WTC11 (cell line): ENCODE measurements at regions not wholly inside any gene's neighbourhood (a gene's known extent, or its start where the extent isn't known, plus 50 kb on each side); places are given as distances from the start of the nearest gene placed in this dataset.

Source experiments
- ATAC-seq: fragments of 200-7000 bp; cut with Tn5 transposase; 2 replicates; pipeline ENCODE4 v1.10.0; 2021; ENCODE audit warnings: mild to moderate bottlenecking, moderate library complexity
- CTCF ChIA-PET: fragments of 300-600 bp; sonication (Branson Sonifier 250); formaldehyde crosslinking; loops from one replicate; lab custom pipeline; 2021; ENCODE audit warnings: antibody characterized with exemption; lab: Charles Lee
- POLR2A ChIA-PET: fragments of 350-600 bp; sonication (Branson Sonifier 250); formaldehyde crosslinking; loops from one replicate; lab custom pipeline; 2021; ENCODE audit warnings: antibody characterized with exemption; lab: Charles Lee
- DNase-seq: peaks from one replicate; pipeline ENCODE4 v3.0.0; 2021; ENCODE audit warnings: low spot score
- H3K27ac Mint-ChIP-seq: 2 replicates; pipeline ENCODE4 v1.8.0; 2021; ENCODE audit warnings: mixed read lengths
- H3K27me3 Mint-ChIP-seq: 2 replicates; pipeline ENCODE4 v1.8.0; 2021; ENCODE audit warnings: low read depth, mild to moderate bottlenecking, moderate library complexity, mixed read lengths
- H3K36me3 Mint-ChIP-seq: 2 replicates; pipeline ENCODE4 v1.8.0; 2021; ENCODE audit warnings: mixed read lengths
- H3K4me1 Mint-ChIP-seq: 2 replicates; pipeline ENCODE4 v1.8.0; 2022; ENCODE audit warnings: mixed read lengths
- H3K4me3 Mint-ChIP-seq: 2 replicates; pipeline ENCODE4 v1.8.0; 2021; ENCODE audit warnings: mild to moderate bottlenecking, moderate library complexity, mixed read lengths
- H3K9me3 Mint-ChIP-seq: 2 replicates; pipeline ENCODE4 v1.8.0; 2021; ENCODE audit warnings: mixed read lengths
- ATF1 ChIP-seq: sonication (generic); formaldehyde crosslinking; IDR thresholded peaks from 2 replicates; pipeline ENCODE4 v1.8.1; 2023; ENCODE audit warnings: mild to moderate bottlenecking, moderate library complexity, missing genetic modification reagents
- ATF6 ChIP-seq: sonication (generic); formaldehyde crosslinking; IDR thresholded peaks from 2 replicates; pipeline ENCODE4 v1.8.1; 2023; ENCODE audit warnings: mild to moderate bottlenecking, missing genetic modification reagents
- CREB1 ChIP-seq: sonication (generic); formaldehyde crosslinking; IDR thresholded peaks from 2 replicates; pipeline ENCODE4 v1.8.0; 2023; ENCODE audit warnings: mild to moderate bottlenecking, missing genetic modification reagents
- EMX1 ChIP-seq: fragments of 250-450 bp; sonication (Bioruptor Pico); IDR thresholded peaks from 2 replicates; pipeline ENCODE4 v1.8.0; 2021; ENCODE audit warnings: mild to moderate bottlenecking
- FOXK1 ChIP-seq: sonication (generic); formaldehyde crosslinking; IDR thresholded peaks from 2 replicates; pipeline ENCODE4 v1.8.0; 2022; ENCODE audit warnings: mild to moderate bottlenecking, moderate library complexity, missing genetic modification reagents
- FOXP1 ChIP-seq: sonication (generic); formaldehyde crosslinking; IDR thresholded peaks from 2 replicates; pipeline ENCODE4 v1.8.0; 2022; ENCODE audit warnings: missing genetic modification reagents, mild to moderate bottlenecking, moderate library complexity, borderline replicate concordance
- HMGXB4 ChIP-seq: sonication (generic); formaldehyde crosslinking; IDR thresholded peaks from 2 replicates; pipeline ENCODE4 v1.8.1; 2023; ENCODE audit warnings: mild to moderate bottlenecking, moderate library complexity, missing genetic modification reagents
- IRF1 ChIP-seq: sonication (generic); formaldehyde crosslinking; IDR thresholded peaks from 2 replicates; pipeline ENCODE4 v1.8.0; 2023; ENCODE audit warnings: missing genetic modification reagents
- JAZF1 ChIP-seq: fragments of 250-450 bp; sonication (Bioruptor Pico); IDR thresholded peaks from 2 replicates; pipeline ENCODE4 v1.9.0; 2021; ENCODE audit warnings: moderate library complexity, mild to moderate bottlenecking, inconsistent platforms
- KAT7 ChIP-seq: sonication (generic); formaldehyde crosslinking; IDR thresholded peaks from 2 replicates; pipeline ENCODE4 v1.8.1; 2023; ENCODE audit warnings: missing genetic modification reagents, mild to moderate bottlenecking, borderline replicate concordance
- MAX ChIP-seq: sonication (generic); formaldehyde crosslinking; IDR thresholded peaks from 2 replicates; pipeline ENCODE4 v1.8.0; 2022; ENCODE audit warnings: mild to moderate bottlenecking, missing genetic modification reagents
- MXD4 ChIP-seq: fragments of 250-450 bp; sonication (Bioruptor Pico); IDR thresholded peaks from 2 replicates; pipeline ENCODE4 v1.8.0; 2021; ENCODE audit warnings: mild to moderate bottlenecking, moderate library complexity, borderline replicate concordance
- NR3C1 ChIP-seq: sonication (generic); formaldehyde crosslinking; conservative IDR thresholded peaks from 2 replicates; pipeline ENCODE4 v1.8.1; 2023; ENCODE audit warnings: low read depth, mild to moderate bottlenecking, missing genetic modification reagents
- PRDM15 ChIP-seq: sonication (generic); formaldehyde crosslinking; IDR thresholded peaks from 2 replicates; pipeline ENCODE4 v1.8.0; 2022; ENCODE audit warnings: missing genetic modification reagents
- PREB ChIP-seq: sonication (generic); formaldehyde crosslinking; IDR thresholded peaks from 2 replicates; pipeline ENCODE4 v1.8.1; 2022; ENCODE audit warnings: mild to moderate bottlenecking, missing genetic modification reagents, moderate library complexity, borderline replicate concordance
- STAT6 ChIP-seq: sonication (generic); formaldehyde crosslinking; conservative IDR thresholded peaks from 2 replicates; pipeline ENCODE4 v1.8.1; 2023; ENCODE audit warnings: mild to moderate bottlenecking, low read depth, missing genetic modification reagents, moderate library complexity
- USF1 ChIP-seq: sonication (generic); formaldehyde crosslinking; IDR thresholded peaks from 2 replicates; pipeline ENCODE4 v1.8.0; 2022; ENCODE audit warnings: mild to moderate bottlenecking, missing genetic modification reagents
- ZBTB21 ChIP-seq: sonication (generic); formaldehyde crosslinking; IDR thresholded peaks from 2 replicates; pipeline ENCODE4 v1.8.1; 2023; ENCODE audit warnings: mild to moderate bottlenecking, missing genetic modification reagents, borderline replicate concordance
- ZMAT4 ChIP-seq: fragments of 250-450 bp; sonication (Bioruptor Pico); IDR thresholded peaks from 2 replicates; pipeline ENCODE4 v1.9.0; 2021; ENCODE audit warnings: mild to moderate bottlenecking
- ZNF138 ChIP-seq: sonication (generic); formaldehyde crosslinking; conservative IDR thresholded peaks from 2 replicates; pipeline ENCODE4 v1.8.1; 2022; ENCODE audit warnings: mild to moderate bottlenecking, moderate library complexity, missing genetic modification reagents
- ZNF416 ChIP-seq: fragments of 250-450 bp; sonication (Bioruptor Pico); IDR thresholded peaks from 2 replicates; pipeline ENCODE4 v1.9.0; 2021; ENCODE audit warnings: mild to moderate bottlenecking, inconsistent platforms
- ZNF423 ChIP-seq: fragments of 250-450 bp; sonication (Bioruptor Pico); IDR thresholded peaks from 2 replicates; pipeline ENCODE4 v2.1.2; 2022; ENCODE audit warnings: mild to moderate bottlenecking, moderate library complexity
- ZNF671 ChIP-seq: fragments of 250-450 bp; sonication (Bioruptor Pico); IDR thresholded peaks from 2 replicates; pipeline ENCODE4 v1.8.0; 2021; ENCODE audit warnings: mild to moderate bottlenecking

- TF ChIP-seq FOXK1 (CRISPR knock-in tag) (no peak), ZNF671 (CRISPR knock-in tag) (no peak), PREB (CRISPR knock-in tag) (no peak), CREB1 (CRISPR knock-in tag) (no peak), ATF1 (CRISPR knock-in tag) (no peak), KAT7 (no peak), NR3C1 (CRISPR knock-in tag) (no peak), MAX (CRISPR knock-in tag) (no peak), STAT6 (CRISPR knock-in tag) (no peak), JAZF1 (CRISPR knock-in tag) (no peak), PRDM15 (CRISPR knock-in tag) (no peak), IRF1 (CRISPR knock-in tag) (no peak), ATF6 (CRISPR knock-in tag) (no peak)
These were observed 1053.4 kb upstream of the ADGRL4 start (continued) for GRCh38 chr1:80059940-80060339.

- Mint-ChIP-seq H3K9me3 (peaks cover 19% of the 10 kb centered on the region), H3K4me1 (peaks cover 4% of the 10 kb centered on the region), H3K36me3 (peaks cover 4% of the 10 kb centered on the region; the same call in 1 of the 2 replicates), H3K4me3 (no peak overlapping the region), H3K27ac (no peak overlapping the region), H3K27me3 (no peaks in the 10 kb centered on the region)
- DNase-seq (no peak), ATAC-seq (no peak)
- ChIA-PET CTCF (no interaction called here), POLR2A (no interaction called here)
- TF ChIP-seq ZNF138 (CRISPR knock-in tag) = no peak
- no peak for TF ChIP-seq EMX1 (CRISPR knock-in tag)
- no peak for TF ChIP-seq USF1 (CRISPR knock-in tag)
- TF ChIP-seq FOXK1 (CRISPR knock-in tag) = no peak
- TF ChIP-seq FOXP1 = no peak
- TF ChIP-seq HMGXB4 (CRISPR knock-in tag) = no peak
- no peak for TF ChIP-seq ZNF416 (CRISPR knock-in tag)
- TF ChIP-seq MXD4 (CRISPR knock-in tag) = no peak
- TF ChIP-seq ZNF423 (CRISPR knock-in tag) = no peak
- TF ChIP-seq MAX (CRISPR knock-in tag) = no peak
- no peak for TF ChIP-seq ZBTB21 (CRISPR knock-in tag)
- no peak for TF ChIP-seq ZMAT4 (CRISPR knock-in tag)
These were observed 1049.6 kb upstream of the ADGRL4 start for GRCh38 chr1:80056179-80056578.
